DMS53 (cell line): ENCODE measurements at regions not wholly inside any gene's neighbourhood (a gene's known extent, or its start where the extent isn't known, plus 50 kb on each side); places are given as distances from the start of the nearest gene placed in this dataset.
"Not testable (repeated sequence)": the region's sequence is repeated elsewhere in the genome, so short reads cannot be mapped to it uniquely, and the experiment has no call there.

Experiments
- DNase-seq: peaks from one replicate; lab custom pipeline; 2025; lab: John Stamatoyannopoulos, UW

- DNase-seq = no peak
Observed at GRCh38 chr6:169101036-169101805, 152.4 kb downstream of the THBS2 start.

DNA sequence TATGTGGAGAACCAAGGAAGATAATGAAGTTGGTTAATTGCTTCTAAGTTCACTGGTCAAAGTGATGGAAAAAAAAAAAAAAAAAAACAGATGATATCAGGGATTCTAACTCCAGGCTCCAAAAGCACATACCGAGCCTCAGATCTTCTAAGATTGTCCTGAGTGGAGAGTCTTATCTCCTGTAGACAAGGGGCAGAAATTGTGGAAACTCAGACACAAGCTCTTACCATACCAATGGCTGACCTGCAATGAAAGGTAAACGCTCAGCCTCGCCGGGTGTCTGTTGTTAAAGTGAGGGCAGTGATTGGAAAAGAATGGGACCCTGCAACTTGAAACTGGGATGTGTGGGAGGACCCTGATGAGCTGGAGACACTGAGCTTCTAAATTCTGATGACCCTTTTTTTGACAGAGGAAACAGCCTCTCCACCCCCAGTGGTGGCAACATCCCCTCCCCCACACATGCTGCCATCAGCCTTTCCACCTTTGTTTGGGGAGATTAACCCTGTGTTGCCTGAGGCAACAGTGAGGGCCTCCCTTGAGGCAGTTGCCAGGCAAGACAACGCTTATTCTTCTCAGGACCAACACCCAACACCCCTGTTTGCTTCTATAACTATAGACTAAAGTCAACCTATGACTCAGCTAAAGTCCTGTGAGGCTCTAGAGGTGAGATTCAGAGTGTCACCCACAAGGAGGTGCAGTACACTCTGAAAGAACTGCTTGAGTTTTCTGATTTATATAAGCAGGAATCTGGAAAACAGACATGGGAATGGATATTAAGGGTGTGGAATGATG is 154.0 kb downstream of the THBS2 start:
- DNase-seq = peak; percentile 54

GRCh38 chr6:169098651-169099050 is 155.0 kb downstream of the THBS2 start:
- not testable (repeated sequence) for DNase-seq

DNA sequence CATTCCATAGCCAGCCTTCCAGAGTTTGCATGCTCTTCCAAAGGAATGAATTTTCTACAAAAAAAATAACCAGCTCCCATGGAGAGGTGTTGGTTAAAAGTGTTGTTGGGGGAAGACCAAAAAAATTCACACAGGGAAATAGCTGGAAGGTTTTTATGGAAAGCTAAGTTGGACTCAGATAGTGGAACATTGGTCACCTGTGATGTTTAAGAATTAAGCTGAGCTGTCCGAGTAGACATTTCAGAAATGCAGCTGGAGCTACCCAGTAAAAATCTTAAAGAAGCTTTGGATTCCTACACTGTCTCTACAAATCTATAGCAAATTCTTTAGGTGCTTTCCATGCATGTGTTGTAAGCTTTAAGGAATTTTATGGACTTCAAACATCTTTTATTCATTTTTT is 155.5 kb downstream of the THBS2 start:
- DNase-seq = no peak

- DNase-seq = no peak
Observed at GRCh38 chr6:169097381-169097959, 156.2 kb downstream of the THBS2 start.

DNA sequence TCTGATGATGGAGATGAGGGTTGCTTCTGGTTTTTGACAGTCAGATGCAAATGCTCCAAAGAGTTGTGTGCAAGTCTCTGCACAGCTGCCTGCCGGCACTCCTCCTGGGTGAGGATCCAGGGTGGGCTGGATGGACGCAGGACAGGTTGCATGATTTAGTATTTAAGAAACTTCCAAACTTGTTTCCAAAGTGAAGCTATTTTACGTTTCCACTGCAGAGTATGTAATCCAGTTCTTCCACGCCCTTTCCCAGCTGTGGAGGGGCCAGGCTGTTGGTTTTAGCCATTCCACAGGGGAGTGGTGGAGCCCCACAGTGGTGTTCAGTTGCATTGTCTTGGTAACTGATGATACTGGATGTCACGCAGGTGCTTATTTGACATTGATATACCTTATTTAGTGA is 157.3 kb downstream of the THBS2 start:
- no peak for DNase-seq

- no peak for DNase-seq
Observed at GRCh38 chr6:169095153-169095552, 158.5 kb downstream of the THBS2 start.

- DNase-seq = no peak
Observed at GRCh38 chr6:169094552-169094950, 159.1 kb downstream of the THBS2 start.

- no peak for DNase-seq
Observed at GRCh38 chr6:169093770-169094551, 159.7 kb downstream of the THBS2 start.

DNA sequence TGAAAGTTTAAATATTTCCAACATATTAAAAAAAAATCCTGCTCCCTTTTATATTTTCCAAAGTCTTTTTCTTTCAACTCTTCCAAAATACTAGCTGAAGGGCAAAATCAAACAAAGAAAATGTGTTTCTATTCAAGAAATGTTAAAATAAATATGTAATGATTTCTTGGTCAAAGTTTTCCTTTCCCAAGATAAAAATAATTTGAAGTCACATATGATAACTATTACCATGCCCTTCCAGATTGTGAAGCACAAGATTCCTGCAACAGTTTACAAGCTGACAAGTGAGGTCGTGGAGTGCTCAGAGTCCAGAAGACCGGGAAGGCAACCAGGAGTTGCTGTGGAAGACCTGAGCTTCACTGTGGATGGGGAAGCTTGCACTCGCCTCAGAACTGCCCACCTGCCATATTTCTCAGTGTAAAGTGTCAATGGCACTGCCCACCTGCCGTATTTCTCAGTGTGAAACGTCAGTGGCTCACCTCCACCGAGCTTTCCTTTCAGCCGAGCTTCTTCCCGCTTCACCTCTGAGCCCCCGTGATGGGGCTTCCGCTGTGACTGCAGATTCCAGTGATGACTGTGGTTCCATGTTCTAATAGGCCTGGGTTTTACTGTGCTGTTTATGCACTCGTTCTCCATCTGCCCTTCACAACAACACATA is 160.5 kb downstream of the THBS2 start:
- DNase-seq = no peak

DNA sequence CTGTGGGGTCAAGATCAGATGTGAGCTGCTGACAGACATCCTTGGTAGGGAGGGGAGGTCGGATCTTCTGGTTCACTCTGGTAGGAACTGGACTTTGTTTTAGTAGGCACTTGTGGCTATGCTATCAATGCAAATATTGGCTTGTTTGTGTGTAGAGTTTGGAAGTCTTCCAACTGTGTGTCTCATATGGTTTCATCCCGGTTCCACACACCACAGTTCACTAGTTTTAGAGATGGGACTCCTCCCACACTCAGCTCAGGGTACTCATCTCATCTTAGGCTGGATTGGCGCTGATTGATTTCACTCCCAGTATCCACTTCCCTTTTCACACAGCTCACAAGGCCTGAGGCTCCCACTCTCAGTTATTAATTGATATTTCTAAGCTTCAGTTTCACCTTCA is 161.3 kb downstream of the THBS2 start:
- peak; percentile 82 for DNase-seq

DNA sequence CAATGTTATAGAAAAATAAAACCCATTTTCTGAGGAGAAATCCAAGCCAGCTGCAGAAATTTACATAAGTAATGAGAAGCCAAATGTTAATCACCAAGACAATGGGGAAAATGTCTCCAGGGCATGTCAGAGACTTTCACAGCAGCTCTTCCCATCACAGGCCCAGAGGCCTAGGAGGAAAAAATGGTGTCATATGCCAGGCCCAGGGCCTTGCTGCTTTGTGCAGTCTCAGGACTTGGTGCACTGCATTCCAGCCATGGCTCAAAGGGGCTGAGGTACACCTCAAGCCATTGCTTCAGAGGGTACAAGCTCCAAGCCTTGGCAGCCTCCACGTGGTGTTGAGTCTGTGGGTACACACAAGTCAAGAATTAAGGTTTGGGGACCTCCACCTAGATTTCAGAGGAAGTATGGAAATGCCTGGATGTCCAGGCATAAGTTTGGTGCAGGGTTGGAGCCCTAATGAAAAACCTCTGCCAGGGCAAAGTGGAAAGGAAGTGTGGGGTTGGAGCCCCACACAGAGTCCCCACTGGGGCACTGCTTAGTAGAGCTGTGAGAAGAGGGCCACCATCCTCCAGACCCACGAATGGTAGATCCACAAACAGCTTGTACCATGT is 163.0 kb downstream of the THBS2 start:
- DNase-seq = peak; percentile 5

DNA sequence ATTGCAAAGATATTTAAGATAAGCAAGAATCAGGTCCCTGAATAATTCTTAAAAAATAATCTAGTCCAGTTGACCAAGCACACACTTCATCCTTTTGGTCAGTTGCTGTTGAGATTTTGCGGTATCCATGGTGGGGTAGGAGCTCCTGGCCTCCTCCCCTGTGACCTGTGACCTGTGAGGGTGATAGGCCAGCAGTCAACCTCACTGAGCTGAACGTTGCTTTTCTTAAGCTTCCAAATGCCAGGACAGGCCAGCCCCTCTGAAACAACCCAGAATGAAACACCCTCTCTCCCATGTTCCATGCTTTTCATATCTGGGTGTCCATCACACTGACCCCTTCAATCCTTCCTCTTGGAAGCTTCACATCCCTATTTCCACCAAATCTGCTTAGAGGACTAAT is 164.9 kb downstream of the THBS2 start:
- DNase-seq = no peak

- DNase-seq = no peak
Observed at GRCh38 chr6:169087443-169088041, 166.1 kb downstream of the THBS2 start.

DNA sequence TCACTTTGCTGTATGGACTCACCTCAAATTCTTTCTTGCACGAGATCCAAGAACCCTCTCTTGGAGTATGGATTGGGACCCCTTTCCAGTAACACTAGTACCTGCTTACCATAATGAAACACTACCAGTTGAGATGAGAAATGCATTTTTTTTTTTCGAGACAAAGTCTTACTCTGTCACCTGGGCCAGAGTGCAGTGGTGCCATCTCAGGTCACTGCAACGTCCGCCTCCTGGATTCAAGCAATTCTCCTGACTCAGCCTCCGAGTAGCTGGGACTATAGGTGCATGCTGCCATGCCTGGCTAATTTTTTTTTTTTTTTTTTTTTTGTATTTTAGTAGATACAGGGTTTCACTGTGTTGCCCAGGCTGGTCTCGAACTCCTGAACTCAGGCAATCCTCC is 167.0 kb downstream of the THBS2 start:
- not testable (repeated sequence) for DNase-seq

- DNase-seq = no peak
Observed at GRCh38 chr6:169086020-169086419, 167.6 kb downstream of the THBS2 start.

DNA sequence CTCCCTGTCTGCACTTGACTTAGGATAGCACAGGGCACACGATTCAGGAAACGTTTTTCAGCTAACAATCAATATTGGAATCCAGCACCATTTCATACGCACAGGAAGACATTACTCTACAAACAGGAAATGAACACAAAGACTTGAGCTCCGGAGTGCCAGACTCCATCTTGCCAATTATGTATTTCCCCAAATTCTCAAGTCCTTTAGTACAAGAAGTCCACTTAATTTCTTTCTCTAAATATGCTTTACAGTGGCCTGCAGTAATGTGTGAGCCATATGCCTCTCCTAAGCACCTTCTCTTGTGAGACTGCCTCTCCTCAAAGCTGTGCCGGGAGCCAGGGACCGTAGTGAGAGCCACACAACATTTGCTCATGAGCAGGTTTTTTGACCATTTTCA is 168.2 kb downstream of the THBS2 start:
- no peak for DNase-seq

- not testable (repeated sequence) for DNase-seq
Observed at GRCh38 chr6:169084557-169084956, 169.1 kb downstream of the THBS2 start.

GRCh38 chr6:169084067-169084466 is 169.6 kb downstream of the THBS2 start:
- DNase-seq = peak; percentile 39

DNA sequence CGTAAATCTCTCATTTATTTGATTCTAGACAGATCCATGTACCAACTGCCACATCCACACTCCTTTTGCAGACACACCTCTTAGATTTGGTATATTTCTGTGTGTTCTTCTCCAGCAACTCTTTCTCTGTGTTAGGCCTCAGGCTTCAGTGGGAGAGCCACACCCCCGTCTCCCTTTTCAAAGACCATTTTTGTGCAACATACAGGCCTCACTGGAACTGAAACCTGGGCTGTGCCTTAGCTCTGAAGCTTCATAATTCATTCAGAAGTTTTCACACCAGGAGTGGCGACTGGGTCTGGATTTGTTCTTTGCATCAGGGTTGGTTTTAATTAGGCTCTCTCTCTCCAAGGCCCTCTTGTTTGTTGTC is 170.2 kb downstream of the THBS2 start:
- no peak for DNase-seq
